ENCODE measurements at regions not wholly inside any gene's neighbourhood (a gene's known extent, or its start where the extent isn't known, plus 50 kb on each side); places are given as distances from the start of the nearest gene placed in this dataset.

DNA sequence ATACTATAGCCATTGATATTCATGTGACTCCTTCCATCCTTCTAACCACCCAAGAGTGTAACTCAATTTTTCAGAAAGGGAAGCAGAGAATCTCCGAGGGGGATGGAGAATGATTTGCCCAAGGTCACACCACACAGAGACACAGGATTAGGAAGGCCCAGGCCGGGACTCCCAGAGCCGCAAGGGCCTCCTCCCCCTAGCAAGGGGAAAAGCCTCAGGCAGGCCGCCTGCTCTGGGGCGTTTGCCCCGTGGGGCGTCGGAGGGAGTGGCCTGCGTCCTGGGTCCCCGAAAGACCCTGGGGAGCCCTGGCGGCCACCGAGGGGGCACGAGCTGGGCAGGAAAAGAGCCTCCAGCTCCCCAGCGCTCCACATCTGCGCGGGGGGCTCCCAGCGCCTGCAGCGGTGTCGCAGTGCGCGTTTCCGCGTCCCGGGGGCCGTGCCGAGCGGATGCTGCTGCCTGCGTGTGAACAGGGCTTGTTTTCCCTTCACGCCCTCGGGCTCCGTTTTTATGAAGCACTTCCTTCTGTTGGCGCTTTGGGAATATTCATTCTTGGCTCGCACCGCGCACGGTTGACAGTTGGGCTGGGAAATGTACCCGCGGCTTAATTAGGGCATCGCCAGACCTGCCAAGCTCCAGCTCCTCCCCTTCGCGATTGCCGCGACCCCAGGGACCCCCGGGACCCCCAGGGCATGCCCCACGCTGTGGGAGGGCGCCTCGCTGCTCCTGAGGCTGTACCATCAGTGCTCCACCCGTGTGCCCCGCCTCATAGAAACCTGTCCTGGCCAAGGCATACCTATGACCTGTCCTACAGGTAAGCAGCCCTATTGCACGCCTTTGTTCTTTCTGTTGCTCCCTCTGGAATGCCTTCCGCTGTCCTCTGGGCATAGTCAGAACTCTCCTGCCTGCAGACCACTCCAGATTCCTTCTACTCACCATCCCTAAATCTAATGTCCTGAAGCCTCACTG, 158.9 kb upstream of the GLI2 start:
- no peaks in the 10 kb centered on the region for H3K9me3 ChIP-seq
- no peaks in the 10 kb centered on the region for H3K4me1 ChIP-seq
- H3K27me3 ChIP-seq, result no peaks in the 10 kb centered on the region
- no peaks in the 10 kb centered on the region for H3K36me3 ChIP-seq
- TF ChIP-seq CTCF (IDR thresholded peaks at IDR 0.05; ENCODE audit: low read depth, low read length), result no peak
- no peak overlapping the region for H3K4me3 ChIP-seq (ENCODE audit: low read depth, low read length)
- DNase-seq, result peak; percentile 14

DNA sequence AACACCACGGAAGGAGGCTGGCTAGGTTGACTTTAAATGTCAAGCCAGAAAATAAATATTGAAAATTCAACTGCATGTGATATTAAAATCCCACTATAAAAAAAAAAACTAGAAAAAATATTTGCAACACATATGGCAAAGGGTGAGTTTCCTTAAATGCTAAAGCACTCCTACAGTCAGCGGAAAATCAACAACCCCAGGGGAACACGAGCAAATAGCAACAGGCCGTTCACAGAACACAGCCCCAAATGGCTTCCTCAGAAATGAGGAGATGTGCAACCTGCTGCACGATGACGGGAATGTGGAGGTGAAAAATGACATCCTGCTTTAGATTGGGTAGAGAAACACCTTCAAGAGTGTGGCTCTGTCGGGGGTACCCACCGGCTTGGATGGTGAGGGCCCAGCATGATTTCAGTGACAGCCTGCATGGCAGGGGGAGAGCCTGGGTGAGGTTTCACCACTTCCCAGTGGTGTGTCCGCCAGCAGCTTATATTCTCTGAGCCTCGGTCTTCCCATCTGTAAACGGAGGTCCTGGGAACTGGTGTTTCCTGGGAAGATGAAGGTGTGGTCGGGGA, 157.9 kb upstream of the GLI2 start:
- Histone ChIP-seq H3K27me3 (no peaks in the 10 kb centered on the region), H3K4me3 (ENCODE audit: low read depth, low read length) (no peak overlapping the region), H3K4me1 (no peaks in the 10 kb centered on the region), H3K9me3 (no peaks in the 10 kb centered on the region), H3K36me3 (no peaks in the 10 kb centered on the region)
- DNase-seq, result no peak
- TF ChIP-seq CTCF (IDR thresholded peaks at IDR 0.05; ENCODE audit: low read depth, low read length), result no peak

DNA sequence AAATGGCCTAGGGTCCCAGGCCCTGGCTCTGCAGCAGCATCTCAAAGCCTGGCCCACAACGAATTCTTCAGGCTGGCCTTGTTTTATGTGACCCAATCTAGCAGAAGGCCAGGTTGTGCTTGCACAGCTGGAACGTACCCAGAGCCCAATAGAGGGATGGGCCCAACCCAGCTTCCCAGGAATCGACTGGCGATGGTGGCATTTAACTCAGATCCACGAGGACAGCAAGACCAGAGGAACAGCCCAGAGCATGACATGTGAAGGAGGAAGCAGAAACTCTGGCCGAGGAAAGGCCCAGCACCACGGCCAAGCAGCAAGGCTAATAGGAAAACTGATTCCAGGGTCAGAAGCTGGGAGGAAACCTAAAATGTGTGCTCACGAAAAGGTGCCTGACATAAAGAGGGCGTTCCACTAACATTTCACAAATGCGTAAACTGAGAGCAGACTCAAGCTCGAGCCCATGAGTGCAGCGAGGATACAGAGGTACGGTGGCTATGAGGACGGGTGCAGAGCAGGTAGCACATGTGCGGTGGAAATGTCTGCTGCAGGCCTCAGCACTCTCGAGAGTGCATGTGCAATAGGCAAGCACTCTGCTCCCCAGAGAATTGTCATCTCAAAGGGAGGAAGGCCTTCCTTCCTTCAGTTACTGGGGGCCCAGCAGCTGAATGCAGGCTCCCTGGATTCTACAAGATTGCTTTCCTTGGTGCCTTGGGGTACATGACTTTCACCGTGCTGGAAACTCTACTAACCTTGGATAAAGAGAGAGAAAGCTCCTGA, 156.9 kb upstream of the GLI2 start:
- Histone ChIP-seq H3K4me3 (ENCODE audit: low read depth, low read length) (no peak overlapping the region), H3K36me3 (no peaks in the 10 kb centered on the region), H3K4me1 (no peaks in the 10 kb centered on the region), H3K27me3 (no peaks in the 10 kb centered on the region), H3K9me3 (no peaks in the 10 kb centered on the region)
- no peak for DNase-seq
- TF ChIP-seq CTCF (IDR thresholded peaks at IDR 0.05; ENCODE audit: low read depth, low read length), result no peak

GRCh38 chr2:120579916-120580685, 155.6 kb upstream of the GLI2 start:
- DNase-seq, result no peak
- no peak for TF ChIP-seq CTCF (IDR thresholded peaks at IDR 0.05; ENCODE audit: low read depth, low read length)
- Histone ChIP-seq H3K4me1 (no peaks in the 10 kb centered on the region), H3K9me3 (no peaks in the 10 kb centered on the region), H3K4me3 (ENCODE audit: low read depth, low read length) (no peak overlapping the region), H3K27me3 (no peaks in the 10 kb centered on the region), H3K36me3 (no peaks in the 10 kb centered on the region)

GRCh38 chr2:120580709-120581108, 155.0 kb upstream of the GLI2 start:
- Histone ChIP-seq H3K27me3 (no peaks in the 10 kb centered on the region), H3K4me1 (no peaks in the 10 kb centered on the region), H3K36me3 (no peaks in the 10 kb centered on the region), H3K4me3 (ENCODE audit: low read depth, low read length) (no peak overlapping the region), H3K9me3 (no peaks in the 10 kb centered on the region)
- no peak for TF ChIP-seq CTCF (IDR thresholded peaks at IDR 0.05; ENCODE audit: low read depth, low read length)
- no peak for DNase-seq
